Forelimb muscle (tissue), 1 donor: ENCODE measurements at regions not wholly inside any gene's neighbourhood (a gene's known extent, or its start where the extent isn't known, plus 50 kb on each side); places are given as distances from the start of the nearest gene placed in this dataset.

Experiments
- DNase-seq: peaks from one replicate; pipeline ENCODE4 v3.0.0-alpha.2; 2013; ENCODE audit warnings: low read depth

DNA sequence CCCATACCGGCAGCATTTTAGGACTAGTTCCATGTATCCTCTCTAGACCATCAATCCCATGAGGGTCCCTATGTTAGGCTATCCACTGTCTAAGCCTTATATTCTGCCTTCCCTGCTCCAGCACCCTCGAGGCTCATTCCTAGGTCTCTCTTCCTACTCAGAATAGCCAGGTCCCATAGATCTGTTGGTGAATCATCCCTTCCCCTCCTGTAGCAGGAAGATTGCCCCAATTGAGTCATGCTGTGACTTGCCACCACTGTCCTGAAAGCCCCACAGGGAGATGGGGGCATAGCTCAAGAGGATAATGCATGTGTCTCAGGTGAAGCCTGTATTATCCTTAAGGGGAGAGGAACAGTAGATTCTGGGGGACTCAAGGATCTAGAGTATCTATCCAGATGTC is 143.1 kb upstream of the MOCS1 start:
- no peak for DNase-seq

DNA sequence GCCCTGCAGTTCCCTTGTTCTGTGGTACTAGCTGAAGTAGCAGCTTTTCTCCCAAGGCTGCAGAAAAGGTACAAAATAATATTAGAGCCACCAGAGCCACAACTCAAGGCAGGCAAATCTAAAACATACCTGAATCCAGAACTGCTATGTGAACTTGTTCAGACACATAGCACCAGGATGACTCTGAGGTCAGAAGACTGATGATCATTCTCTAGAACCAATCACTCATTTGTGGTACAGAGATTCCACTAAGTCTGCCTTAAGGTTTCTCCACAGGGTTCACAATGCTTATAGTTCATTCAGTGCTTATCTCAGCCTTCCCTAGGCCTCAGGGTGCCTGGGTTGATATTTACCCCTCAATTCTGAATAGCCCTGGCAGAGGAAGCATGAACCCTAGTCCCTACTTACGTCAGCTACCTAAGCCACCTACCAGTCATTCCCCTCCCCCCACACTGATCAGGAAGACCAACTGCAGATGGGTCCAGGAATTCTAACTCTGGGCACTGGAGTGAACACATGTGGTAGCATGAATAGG is 140.9 kb upstream of the MOCS1 start:
- DNase-seq = no peak

DNA sequence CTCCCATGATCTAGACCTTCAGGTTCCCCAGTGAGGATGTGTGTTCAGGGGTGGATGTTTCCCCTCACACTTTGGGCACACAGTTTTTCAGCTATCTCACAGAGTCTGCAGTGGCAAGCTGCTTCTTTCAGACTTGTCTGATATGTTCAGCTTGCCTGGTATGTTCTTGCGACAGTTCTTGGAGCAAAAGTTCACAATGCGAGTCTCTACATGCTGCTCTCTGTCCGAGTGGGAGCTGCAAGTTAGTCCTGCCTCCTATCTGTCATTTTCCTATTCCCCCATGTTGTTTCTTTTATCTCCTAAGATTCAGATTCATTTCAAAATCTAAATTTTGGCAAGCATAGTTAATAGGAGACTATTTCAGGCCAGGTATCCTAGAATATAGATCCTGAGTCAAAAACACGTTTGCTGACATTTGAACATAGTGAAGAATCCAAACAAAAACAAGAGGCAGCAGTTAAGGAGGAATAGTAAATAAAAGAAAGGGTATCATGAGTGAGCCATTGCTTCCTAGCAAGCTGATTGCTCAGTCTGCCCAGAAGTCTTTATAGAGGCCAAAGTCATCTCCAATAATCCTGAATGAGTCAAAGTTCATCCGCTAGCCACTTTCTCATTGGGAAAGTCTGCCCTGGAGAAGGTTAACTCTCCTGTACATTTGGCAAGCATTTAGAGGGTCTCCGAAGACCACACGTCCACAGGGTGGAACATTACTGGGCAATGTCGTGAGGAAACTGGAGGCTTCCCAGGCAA is 140.2 kb upstream of the MOCS1 start:
- no peak for DNase-seq

DNA sequence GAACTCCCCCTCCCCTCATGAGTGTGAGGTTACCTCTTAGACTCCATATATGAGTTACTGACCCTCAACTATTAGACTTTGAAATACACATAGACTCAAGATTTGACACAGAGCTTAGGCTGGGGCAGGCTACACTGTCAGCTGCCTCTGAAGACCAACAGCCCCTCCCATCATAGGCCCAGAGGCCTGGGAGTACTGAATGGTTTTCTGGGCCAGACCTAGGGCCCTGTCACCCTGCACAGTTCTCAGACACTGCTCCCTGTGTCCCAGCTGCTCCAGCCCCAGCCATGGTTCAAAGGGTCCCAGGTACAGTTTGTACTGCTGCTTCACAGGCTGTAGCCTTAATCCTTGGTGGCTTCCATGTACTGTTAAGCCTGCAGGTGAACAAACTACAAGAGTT is 132.1 kb upstream of the MOCS1 start:
- DNase-seq = no peak

DNA sequence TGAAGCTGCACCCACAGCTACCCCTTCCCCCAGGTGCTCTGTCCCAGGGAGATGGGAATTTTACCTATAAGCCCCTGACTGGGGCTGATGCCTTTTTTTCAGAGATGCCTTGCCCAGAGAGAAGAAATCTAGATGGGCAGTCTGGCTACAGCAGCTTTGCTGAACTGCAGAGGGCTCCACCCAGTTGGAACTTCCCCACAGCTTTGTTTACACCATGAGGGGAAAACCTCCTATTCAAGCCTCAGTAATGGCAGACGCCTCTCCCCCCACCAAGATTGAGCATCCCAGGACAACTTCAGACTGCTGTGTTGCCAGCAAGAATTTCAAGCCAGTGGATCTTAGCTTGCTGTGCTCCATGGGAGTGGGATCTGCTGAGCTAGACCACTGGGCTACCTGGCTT is 122.6 kb upstream of the MOCS1 start:
- no peak for DNase-seq

DNA sequence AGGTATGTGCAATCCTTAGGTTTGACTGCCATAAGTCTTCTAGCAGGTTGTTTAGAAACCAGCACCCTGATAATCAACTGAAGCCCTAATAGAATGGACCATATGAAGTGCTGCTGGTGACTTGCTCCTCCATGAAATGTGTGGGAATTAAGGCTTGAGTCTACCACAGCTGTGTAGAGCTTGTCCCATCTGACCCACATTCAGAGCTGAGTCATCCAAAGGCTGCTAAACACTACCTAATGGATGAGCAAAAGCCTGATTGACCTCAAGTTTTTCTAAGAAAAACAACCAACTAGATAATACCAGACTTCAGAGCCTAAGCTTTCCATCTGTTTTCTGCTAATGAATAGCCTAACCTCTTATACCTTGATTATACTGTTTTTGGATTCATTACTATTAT is 120.3 kb upstream of the MOCS1 start:
- no peak for DNase-seq

DNA sequence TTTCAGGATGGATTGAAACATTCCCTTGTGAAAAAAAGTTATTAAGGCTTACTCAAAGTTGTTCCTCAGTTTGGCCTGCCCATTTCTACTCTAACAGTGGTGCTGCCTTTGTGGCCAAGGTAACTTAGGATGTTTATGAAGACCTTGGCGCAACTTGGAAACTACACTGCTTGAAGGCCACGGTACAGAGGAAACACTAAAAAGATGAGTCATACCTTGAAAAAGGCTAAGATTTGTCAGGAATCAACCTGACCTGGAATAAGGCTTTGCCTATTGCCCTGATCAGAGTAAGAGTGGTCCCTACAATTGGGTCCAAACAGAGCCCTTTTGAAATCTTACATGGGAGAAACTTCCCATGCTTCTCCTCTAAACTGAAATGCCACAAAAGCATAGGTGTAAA is 119.9 kb upstream of the MOCS1 start:
- DNase-seq = no peak

DNA sequence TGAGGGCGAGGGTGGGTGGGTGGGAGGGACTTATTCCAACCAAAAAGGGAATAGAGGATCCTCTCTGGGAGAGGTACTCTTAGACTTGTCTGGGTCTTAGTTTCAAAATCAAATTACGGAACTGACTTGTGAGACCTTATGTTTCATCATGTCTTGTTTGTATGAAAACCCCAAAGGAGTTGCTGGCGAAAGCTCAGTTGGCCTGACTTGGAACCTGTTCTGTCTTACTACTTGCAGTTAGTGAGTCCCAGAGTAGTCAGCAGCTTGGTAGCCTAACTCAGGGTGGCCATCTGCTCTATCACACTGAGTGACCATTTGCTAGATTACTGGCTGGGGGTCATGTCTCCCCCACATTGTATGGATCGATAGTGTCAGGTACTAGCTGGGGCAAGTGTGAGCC is 114.9 kb upstream of the MOCS1 start:
- no peak for DNase-seq

DNA sequence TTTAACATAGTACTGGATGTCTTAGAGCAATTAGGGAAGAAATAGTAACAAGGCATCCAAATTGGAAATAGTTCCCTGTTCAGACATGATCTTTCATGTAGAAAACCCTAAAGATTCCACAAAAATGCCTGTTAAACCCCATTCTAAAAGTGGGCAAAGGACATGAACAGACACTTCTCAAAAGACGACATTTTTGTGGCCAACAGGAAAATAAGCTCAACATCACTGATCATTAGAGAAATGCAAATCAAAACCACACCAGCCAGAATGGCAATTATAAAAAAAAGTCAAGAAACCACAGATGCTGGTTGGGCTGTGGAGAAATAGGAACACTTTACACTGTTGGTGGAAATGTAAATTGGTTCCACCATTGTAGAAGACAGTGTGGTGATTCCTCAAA is 109.9 kb upstream of the MOCS1 start:
- DNase-seq = no peak

DNA sequence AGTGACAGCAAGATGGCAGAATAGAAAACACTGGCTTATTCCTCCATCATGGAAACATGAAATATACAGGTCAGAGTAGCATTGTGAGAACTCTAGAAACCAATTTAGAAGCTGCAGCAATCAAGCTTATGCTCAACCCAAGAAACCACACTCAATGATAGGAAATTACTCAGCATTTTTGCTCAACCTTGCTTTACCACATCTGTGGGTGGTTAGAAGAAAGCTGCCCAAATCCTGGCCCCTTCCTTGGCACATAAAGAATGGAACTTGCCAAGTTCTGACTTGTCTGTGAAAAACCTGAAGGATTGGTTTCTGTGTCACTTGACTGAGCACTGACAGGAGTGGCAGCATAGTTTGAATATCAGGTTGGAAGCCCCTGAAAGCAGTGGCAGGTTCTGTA is 108.0 kb upstream of the MOCS1 start:
- no peak for DNase-seq

DNA sequence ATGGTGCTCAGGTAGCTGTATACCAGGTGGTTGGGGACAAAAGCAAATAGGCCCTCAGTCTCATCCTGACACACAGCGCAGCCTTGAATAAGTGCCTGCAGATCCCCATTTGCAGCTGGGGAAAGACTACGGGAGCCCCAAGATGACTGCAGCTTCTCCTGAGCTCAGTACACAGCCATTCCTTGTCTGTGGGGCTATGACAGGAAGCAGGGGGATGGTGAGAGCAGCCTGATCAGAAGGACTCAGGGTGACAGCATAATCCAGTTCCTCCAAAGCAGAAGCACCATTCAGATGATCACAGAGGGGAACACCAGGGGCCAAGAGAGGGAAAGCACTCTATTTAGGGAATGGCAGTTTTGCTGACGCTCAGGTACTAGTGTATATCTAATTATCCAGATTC is 104.8 kb upstream of the MOCS1 start:
- no peak for DNase-seq

DNA sequence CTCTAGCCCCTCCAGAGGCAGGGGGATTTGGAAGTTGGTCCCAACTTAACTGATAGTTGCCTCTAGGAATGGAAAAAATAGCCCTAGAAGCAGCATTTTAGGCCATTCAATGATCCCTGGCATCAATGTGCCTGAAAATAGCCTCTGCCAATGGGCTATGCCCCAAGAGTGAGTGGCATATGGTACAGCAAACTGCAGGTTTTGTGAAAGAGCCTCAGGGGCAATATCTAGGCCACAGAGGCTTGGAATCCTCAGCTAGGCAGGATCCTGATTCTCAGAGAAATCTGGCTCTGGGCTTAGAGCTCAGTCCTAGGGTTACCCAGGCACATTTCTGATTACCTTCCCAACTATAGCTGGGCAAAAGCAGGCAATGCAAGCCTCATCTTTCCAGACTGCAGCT is 104.4 kb upstream of the MOCS1 start:
- DNase-seq = no peak

DNA sequence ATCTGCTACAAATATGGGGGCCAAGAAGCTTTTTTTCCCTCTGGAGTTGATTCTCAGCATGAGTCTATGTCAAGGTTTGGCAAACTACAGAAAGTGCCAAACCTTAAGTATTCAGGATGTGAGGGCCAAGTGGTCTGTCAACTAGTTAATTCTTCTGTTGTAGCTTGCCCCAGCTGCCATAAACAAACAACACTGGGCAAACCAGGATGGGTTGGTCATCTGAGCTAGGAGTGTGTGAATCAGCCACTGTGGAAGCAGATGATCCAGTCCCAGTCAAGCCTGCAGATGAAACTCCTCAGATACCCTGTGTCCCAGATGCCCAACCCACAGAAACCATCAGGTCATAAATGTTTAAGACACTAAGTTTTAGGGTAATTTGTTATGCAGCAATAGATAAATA is 103.0 kb upstream of the MOCS1 start:
- DNase-seq = no peak

DNA sequence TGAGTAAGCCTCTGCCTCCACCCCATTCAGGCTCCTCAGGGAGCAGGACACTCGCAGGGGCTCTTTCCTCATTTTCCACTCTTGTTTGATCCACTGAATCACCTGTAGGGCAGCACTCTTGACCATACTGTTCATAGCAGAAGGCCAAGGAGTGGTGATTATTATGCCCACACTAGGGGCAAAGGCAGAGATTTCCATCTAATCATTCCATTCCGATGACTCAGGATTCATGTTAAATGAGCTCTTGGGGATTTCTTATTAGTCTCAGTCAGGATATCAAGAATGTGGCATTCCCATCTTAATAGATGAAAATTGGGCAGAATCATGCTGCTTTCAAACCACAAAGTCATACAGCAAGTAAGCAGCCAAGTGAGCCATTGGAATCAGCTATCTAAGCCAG is 101.9 kb upstream of the MOCS1 start:
- DNase-seq = no peak

DNA sequence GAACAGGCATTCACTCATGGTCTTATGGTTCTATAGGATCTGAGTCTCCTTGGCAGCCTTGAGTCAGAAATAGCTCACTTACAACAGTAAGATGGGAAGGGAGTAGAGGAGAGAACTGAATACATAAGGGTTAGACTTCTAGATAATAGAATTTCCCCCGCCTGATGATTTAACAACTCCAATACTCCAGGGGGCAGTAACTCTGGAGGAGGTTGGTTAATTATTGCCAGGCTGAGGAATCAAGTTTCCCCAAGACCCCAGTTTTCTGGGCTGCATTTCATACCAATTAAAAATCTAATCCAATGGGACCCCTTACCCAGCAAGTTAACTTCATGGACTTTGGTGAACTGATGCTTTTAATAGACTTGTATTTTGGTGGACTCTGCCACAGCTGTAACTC is 94.2 kb upstream of the MOCS1 start:
- DNase-seq = no peak

DNA sequence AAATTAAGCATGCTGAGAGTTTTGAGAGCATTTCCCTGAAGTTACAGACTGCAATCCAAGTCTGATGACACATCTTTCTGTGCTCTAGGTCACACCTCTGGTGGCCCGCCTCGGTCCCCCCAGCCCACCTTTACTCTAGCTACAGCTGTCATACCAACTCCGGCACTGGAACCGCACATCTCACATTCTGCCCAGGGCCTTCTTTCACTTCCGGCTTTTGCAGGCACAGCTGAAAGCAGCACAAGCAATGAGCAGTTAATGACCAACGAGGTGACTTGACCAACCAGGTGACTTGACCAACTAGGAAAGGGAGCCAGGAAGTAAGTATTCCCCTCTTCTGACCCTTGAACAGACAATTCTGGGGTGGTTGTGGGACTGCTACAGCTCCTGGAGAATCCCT is 88.6 kb upstream of the MOCS1 start:
- no peak for DNase-seq

DNA sequence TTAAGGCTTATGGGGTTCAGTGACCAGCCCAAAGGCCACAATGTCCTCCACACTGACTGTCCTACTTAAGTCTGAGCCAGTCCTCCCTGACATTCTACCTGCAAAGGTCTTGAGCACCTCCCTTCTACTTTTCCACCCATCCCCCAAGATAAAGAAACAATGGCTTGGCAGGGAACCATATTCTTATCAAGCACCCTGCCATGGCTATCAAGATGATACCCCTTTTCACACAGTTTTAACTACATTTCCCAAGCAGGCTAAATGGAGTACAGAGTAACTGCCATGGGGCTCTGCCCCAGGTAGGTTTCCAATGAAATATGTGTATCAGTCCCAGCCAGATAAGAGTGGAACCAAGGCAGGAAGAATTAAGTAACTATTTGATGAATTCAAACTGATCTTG is 85.9 kb upstream of the MOCS1 start:
- no peak for DNase-seq

DNA sequence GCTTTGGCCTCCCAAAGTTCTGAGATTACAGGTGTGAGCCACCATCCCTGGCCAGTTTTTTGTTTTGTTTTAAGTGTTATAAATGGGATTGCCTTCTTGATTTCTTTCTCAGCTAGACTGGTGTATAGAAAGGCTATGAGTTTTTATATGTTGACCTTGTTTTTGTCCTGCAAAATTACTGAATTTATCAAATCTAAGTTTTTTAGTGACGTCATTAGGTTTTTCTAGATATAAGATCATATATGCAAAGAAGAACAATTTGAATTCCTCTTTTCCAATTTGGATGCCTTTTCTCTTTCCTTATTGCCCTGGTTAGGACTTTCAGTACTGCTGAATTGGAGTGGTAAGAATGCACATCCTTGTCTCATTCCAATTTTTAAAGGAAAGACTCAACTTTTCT is 81.3 kb upstream of the MOCS1 start:
- DNase-seq = no peak

DNA sequence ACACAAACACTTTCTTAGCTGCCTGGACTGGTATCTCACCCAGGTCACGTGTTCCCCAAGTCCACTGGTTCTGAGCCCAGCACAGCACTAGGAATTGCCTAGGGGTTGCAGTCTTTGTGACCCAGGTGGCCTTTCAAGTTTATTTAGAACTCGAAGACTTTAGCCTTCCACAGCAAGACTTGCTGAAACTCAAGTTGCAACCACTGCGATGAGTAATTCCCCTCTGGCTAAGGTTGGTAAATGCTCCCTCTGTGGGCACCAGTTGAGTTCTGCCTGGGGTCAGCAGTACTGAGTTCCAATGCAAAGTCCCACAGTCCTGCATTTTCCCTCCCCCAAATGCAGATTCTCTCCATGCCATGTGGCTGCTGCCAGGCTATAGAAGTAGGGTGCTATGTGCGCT is 77.6 kb upstream of the MOCS1 start:
- DNase-seq = no peak

DNA sequence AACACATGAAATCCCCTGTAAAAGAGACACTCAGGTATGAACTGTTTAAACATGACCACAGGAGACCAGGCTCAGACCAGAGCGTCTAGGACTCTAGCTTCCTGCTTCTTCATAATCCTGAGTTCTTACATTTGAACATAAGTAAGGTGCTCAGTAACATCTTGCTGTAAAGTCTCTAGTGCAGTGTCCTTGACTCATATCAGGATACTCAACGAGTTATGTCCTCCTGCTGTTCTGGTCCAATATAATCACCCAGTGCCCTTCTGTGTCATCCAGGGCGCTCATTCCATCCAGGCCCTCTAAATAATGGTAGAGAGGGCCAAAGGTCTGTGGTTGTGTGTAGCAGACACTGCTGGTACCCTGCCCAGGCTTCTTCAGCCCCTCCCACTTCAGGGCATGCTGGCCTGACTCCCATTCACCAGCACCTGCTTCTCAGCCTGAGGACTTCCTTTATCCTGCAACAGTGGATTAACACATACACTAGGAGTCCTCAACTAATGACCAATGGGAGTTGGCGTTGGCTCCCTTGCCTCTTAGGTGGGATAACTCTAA is 66.8 kb upstream of the MOCS1 start:
- no peak for DNase-seq

DNA sequence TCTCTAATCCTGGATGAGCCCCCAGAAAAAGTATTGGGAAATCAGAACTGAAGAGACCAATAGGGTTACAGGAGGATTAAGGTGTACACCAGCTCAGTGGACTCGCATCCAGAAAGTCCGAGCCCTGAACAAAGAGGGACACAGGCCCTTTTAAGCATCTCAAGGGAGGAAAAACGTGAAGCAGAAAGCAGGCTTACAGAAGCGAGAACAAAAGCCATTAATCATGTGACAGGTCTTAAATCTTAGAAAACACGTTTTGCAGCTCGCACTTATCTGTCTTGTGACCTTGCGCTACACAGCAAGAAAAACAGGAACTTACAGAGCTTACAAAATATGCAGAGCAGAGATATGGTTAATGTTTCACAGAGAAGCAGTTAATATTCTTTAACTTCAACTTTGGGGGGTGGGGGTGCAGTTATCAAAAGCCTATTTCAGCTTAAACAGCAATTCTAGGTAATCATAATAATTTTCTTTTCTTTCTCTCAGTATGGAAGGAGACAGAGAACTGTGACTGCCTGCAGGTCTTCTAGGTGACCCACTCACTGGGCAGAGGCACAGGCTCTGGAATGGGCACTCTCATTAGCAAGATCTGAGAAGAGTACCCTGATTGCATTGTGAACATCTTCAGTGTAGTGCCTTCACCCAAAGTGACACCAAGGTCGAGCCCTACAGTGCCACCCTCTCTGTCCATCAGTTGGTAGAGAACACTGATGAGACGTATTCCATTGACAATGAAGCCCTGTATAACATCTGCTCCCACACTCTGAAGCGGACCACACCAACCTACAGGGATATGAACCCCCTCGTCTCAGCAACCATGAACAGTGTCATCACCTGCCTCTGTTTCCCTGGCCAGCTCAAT is 65.0 kb upstream of the MOCS1 start:
- DNase-seq = no peak

DNA sequence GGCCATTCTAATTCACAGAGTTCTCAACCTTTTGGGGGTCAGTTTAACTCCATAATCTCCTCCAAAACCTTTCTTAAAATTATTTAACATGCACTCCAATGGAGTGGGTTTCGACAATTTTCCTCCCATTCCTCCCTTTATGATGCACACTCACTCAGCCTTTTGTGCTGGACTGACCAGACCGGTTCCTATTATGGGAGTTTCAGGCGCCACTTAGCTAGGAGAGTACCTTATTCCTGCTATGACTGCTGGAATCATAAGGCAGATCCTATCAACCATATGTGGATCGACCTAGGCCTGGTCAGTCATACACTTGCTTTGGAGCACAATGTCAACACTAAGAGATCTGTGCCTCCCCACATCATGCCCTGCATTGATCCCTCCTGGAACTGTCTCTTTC is 63.9 kb upstream of the MOCS1 start:
- DNase-seq = no peak

DNA sequence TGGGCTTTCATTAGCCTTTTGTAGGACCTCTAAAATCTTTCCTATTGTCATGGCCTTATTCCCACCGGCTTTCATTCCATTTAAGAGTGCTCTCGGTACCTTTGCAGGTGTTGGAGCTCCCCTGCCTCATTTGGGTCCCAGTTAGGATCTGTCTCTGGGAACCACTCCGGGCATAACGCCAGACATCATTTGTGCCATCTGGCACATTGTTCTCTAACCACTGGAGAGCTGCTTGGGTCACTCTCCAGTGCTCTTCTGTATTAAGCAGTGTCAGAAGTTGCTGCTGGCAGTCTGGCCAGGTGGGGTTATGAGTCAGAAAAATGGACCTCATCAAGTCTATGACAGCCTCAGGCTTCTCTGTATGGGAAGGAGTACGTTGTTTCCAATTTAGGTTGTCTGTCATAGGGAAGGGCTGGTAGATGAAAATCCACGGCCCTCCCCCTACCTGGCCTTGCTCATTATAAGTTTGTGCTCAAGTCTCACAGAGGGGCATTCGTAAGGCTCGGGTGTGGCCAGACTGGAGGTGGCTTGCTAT is 62.9 kb upstream of the MOCS1 start:
- no peak for DNase-seq
